ENCODE measurements at regions not wholly inside any gene's neighbourhood (a gene's known extent, or its start where the extent isn't known, plus 50 kb on each side); places are given as distances from the start of the nearest gene placed in this dataset.

GRCh38 chr2:8081130-8081529 is 600.7 kb upstream of the ID2 start:
- TF ChIP-seq CTCF (IDR thresholded peaks at IDR 0.05; ENCODE audit: low read depth, low read length), result no peak
- no peak for TF ChIP-seq POLR2A (IDR thresholded peaks at IDR 0.05; ENCODE audit: extremely low read depth, insufficient read length)
- no peak for TF ChIP-seq MYC (IDR thresholded peaks at IDR 0.05; ENCODE audit: low read depth, low read length)

Measured in NB4 (cell line).